Hematopoietic multipotent progenitor cell treated with erythropoietin and hydrocortisone succinate and interleukin-3 and kit ligand, for 15 days (in vitro differentiated cells): ENCODE measurements at regions not wholly inside any gene's neighbourhood (a gene's known extent, or its start where the extent isn't known, plus 50 kb on each side); places are given as distances from the start of the nearest gene placed in this dataset.
"Not testable (repeated sequence)": the region's sequence is repeated elsewhere in the genome, so short reads cannot be mapped to it uniquely, and the experiment has no call there.

ENCODE experiments used
- DNase-seq: peaks from one replicate; pipeline ENCODE4 v3.0.0-alpha.2; 2015; ENCODE audit warnings: low spot score

- DNase-seq = no peak
These were observed 411.2 kb upstream of the HS3ST1 start for GRCh38 chr4:11839889-11840288.

GRCh38 chr4:11831739-11832138, 403.0 kb upstream of the HS3ST1 start:
- DNase-seq = no peak

- no peak for DNase-seq
These were observed 395.9 kb upstream of the HS3ST1 start for GRCh38 chr4:11824566-11824965.

GRCh38 chr4:11821772-11822430, 393.2 kb upstream of the HS3ST1 start:
- no peak for DNase-seq

GRCh38 chr4:11817088-11817487, 388.4 kb upstream of the HS3ST1 start:
- DNase-seq = no peak

- no peak for DNase-seq
These were observed 386.1 kb upstream of the HS3ST1 start for GRCh38 chr4:11814758-11815157.

GRCh38 chr4:11813951-11814446, 385.3 kb upstream of the HS3ST1 start:
- DNase-seq = no peak

- not testable (repeated sequence) for DNase-seq
These were observed 382.8 kb upstream of the HS3ST1 start for GRCh38 chr4:11811521-11811920.

GRCh38 chr4:11805842-11806241, 377.1 kb upstream of the HS3ST1 start:
- DNase-seq = no peak

- DNase-seq = no peak
These were observed 373.1 kb upstream of the HS3ST1 start for GRCh38 chr4:11801466-11802446.

- no peak for DNase-seq
These were observed 370.5 kb upstream of the HS3ST1 start for GRCh38 chr4:11799196-11799595.

- no peak for DNase-seq
These were observed 363.1 kb upstream of the HS3ST1 start for GRCh38 chr4:11791797-11792196.

GRCh38 chr4:11790230-11790629, 361.5 kb upstream of the HS3ST1 start:
- DNase-seq = no peak

- DNase-seq = no peak
These were observed 354.9 kb upstream of the HS3ST1 start for GRCh38 chr4:11783588-11783987.

- DNase-seq = no peak
These were observed 354.2 kb upstream of the HS3ST1 start for GRCh38 chr4:11782859-11783258.

- DNase-seq = no peak
These were observed 348.8 kb upstream of the HS3ST1 start for GRCh38 chr4:11777447-11777846.

- no peak for DNase-seq
These were observed 345.7 kb upstream of the HS3ST1 start for GRCh38 chr4:11774346-11774745.

- DNase-seq = no peak
These were observed 345.1 kb upstream of the HS3ST1 start for GRCh38 chr4:11773798-11774197.

- no peak for DNase-seq
These were observed 340.7 kb upstream of the HS3ST1 start for GRCh38 chr4:11769434-11769833.

- no peak for DNase-seq
These were observed 339.7 kb upstream of the HS3ST1 start for GRCh38 chr4:11768251-11768972.

- no peak for DNase-seq
These were observed 337.3 kb upstream of the HS3ST1 start for GRCh38 chr4:11765849-11766453.
